ENCODE measurements at regions not wholly inside any gene's neighbourhood (a gene's known extent, or its start where the extent isn't known, plus 50 kb on each side); places are given as distances from the start of the nearest gene placed in this dataset.

DNA sequence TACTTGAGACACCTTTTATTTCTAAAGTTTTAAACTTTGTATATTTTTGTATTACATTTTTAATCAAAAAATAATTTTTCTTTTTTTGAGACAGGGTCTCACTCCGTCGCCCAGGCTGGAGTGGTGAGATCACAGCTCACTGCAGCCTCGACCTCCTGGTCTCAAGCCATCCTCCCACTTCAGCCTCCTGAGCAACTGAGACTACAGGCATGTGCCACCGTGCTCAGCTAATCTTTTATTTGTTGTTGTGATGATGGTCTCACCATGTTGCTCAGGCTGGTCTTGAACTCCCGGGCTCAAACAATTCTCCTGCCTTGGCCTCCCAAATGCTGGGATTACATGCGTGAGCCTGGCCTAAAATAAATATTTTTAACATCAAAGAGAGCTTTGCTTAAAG lies 218.7 kb upstream of the SH3BP4 start:
- DNase-seq (ENCODE audit: low read depth, low spot score), result no peak
- no peak overlapping the region for H3K9ac ChIP-seq (ENCODE audit: insufficient read length, low read depth)
- peaks cover 3% of the 10 kb centered on the region for H3K4me1 ChIP-seq (ENCODE audit: insufficient read depth, insufficient read length)
- H3K9me3 ChIP-seq (ENCODE audit: insufficient read depth, low read length), result peaks cover 13% of the 10 kb centered on the region
- H3K27me3 ChIP-seq (ENCODE audit: insufficient read depth, insufficient read length), result no peaks in the 10 kb centered on the region
- no peak overlapping the region for H3K4me3 ChIP-seq (ENCODE audit: insufficient read length, low read depth)
- no peaks in the 10 kb centered on the region for H3K36me3 ChIP-seq (ENCODE audit: insufficient read depth, insufficient read length, low read length)
- TF ChIP-seq SUZ12 (IDR thresholded peaks at IDR 0.05; ENCODE audit: extremely low read depth, insufficient read depth, insufficient read length) (no peak), ZNF274 (IDR thresholded peaks at IDR 0.05; ENCODE audit: low read depth, low read length) (no peak), YY1 (IDR thresholded peaks at IDR 0.05; ENCODE audit: insufficient read depth, insufficient read length) (no peak)

DNA sequence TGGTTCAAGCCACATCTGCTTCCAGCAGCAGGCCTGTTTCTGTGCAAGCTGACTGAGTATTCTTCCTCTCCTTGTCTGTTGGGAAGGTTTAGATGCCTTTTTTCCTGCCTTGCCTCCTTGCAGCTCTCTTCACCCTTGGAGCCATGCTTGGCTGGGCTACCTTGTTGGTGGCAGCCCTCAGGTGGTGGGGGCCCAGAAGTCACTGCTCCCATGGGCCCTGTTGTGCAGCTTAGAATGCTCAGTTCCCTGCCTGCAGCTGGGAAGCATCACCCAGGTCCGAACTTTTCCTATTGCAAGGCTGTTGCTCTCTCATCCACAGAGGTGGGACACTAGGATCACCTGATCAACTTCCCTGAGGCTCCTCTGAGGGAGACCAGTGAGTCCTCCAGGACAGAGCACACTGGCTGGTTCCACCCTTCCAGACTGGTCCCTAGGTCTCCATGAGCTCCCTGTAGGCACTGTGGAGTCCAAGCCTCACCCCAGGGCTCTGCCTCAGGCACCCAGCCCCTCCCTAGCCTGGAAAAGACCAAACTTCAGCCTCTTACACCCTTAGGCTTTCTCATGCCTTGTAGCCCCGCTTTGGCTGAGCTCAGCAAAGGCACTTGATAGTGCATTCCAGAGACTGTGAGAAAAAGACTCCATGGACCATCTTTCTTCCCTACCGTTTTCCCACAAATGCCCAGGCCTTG lies 219.3 kb upstream of the SH3BP4 start:
- DNase-seq (ENCODE audit: low read depth, low spot score), result no peak
- H3K36me3 ChIP-seq (ENCODE audit: insufficient read depth, insufficient read length, low read length), result no peaks in the 10 kb centered on the region
- H3K4me1 ChIP-seq (ENCODE audit: insufficient read depth, insufficient read length), result no peaks in the 10 kb centered on the region
- TF ChIP-seq ZNF274 (IDR thresholded peaks at IDR 0.05; ENCODE audit: low read depth, low read length), result no peak
- no peak overlapping the region for H3K4me3 ChIP-seq (ENCODE audit: insufficient read length, low read depth)
- H3K9ac ChIP-seq (ENCODE audit: insufficient read length, low read depth), result no peak overlapping the region
- peaks cover 13% of the 10 kb centered on the region for H3K9me3 ChIP-seq (ENCODE audit: insufficient read depth, low read length)
- H3K27me3 ChIP-seq (ENCODE audit: insufficient read depth, insufficient read length), result no peaks in the 10 kb centered on the region

DNA sequence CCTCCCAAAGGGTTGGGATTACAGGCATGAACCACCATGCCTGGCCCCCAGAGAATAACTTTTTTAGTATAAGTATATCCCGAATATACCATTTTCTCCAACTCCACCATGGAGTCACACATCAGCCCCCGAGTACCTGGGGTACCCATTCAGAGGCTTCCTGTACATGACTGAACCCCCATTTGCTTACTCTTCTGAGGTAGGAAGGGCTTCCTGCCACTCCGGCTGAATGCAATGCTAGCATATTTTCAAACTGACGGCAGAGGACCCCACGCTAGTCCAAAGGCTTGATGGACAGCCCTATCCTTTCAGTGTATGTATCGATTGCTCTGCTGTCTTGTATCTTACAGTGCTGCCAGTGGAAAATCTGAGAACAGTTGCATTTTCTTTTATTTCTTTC lies 220.6 kb upstream of the SH3BP4 start:
- DNase-seq (ENCODE audit: low read depth, low spot score), result no peak
- no peak for TF ChIP-seq ZNF274 (IDR thresholded peaks at IDR 0.05; ENCODE audit: low read depth, low read length)
- no peak for TF ChIP-seq YY1 (IDR thresholded peaks at IDR 0.05; ENCODE audit: insufficient read depth, insufficient read length)
- no peak for TF ChIP-seq SUZ12 (IDR thresholded peaks at IDR 0.05; ENCODE audit: extremely low read depth, insufficient read depth, insufficient read length)
- H3K9me3 ChIP-seq (ENCODE audit: insufficient read depth, low read length), result peaks cover 13% of the 10 kb centered on the region
- H3K4me1 ChIP-seq (ENCODE audit: insufficient read depth, insufficient read length), result no peaks in the 10 kb centered on the region
- H3K27me3 ChIP-seq (ENCODE audit: insufficient read depth, insufficient read length), result no peaks in the 10 kb centered on the region
- H3K9ac ChIP-seq (ENCODE audit: insufficient read length, low read depth), result no peak overlapping the region
- no peak overlapping the region for H3K4me3 ChIP-seq (ENCODE audit: insufficient read length, low read depth)
- H3K36me3 ChIP-seq (ENCODE audit: insufficient read depth, insufficient read length, low read length), result no peaks in the 10 kb centered on the region

- no peak for DNase-seq (ENCODE audit: low read depth, low spot score)
- H3K36me3 ChIP-seq (ENCODE audit: insufficient read depth, insufficient read length, low read length), result no peaks in the 10 kb centered on the region
- H3K4me1 ChIP-seq (ENCODE audit: insufficient read depth, insufficient read length), result no peaks in the 10 kb centered on the region
- H3K27me3 ChIP-seq (ENCODE audit: insufficient read depth, insufficient read length), result no peaks in the 10 kb centered on the region
- TF ChIP-seq YY1 (IDR thresholded peaks at IDR 0.05; ENCODE audit: insufficient read depth, insufficient read length) (no peak), SUZ12 (IDR thresholded peaks at IDR 0.05; ENCODE audit: extremely low read depth, insufficient read depth, insufficient read length) (no peak), ZNF274 (IDR thresholded peaks at IDR 0.05; ENCODE audit: low read depth, low read length) (no peak)
- no peak overlapping the region for H3K4me3 ChIP-seq (ENCODE audit: insufficient read length, low read depth)
- H3K9me3 ChIP-seq (ENCODE audit: insufficient read depth, low read length), result peaks cover 6% of the 10 kb centered on the region
- no peak overlapping the region for H3K9ac ChIP-seq (ENCODE audit: insufficient read length, low read depth)
Measured at GRCh38 chr2:234730066-234730640, 221.7 kb upstream of the SH3BP4 start.

DNA sequence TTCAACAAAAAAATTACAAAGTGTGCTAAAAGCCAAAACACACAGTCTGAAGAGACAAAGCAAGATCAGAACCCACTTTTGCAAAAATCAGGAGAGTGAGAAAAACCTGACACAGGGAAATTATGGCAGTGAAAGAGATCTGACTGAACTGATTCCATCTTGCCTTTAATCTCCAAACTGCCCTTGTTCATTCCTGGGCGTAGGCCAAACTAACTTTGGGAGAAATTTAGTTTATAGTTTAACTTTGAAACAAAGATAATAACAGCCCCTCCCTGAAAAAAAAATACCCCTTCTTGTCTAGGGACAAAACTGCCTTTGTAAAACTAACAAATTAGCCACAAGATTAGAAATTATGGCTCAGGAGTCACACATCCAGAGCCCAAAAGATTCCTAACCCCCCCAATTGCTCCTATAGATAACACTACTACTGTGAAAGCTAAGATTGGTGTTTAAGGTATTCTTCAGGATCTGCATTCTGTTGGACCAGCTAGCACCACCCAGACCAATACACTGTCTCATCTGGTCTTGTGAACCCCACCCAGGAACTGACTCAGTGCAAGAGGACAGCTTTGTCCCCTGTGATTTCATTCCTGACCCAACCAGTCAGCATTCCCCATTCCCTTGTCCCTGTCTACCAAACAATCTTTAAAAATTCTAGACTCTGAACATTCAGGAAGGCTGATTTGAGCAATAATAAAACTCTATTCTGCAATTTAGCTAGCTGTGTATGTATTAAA lies 226.1 kb upstream of the SH3BP4 start:
- Histone ChIP-seq H3K4me1 (ENCODE audit: insufficient read depth, insufficient read length) (no peaks in the 10 kb centered on the region), H3K36me3 (ENCODE audit: insufficient read depth, insufficient read length, low read length) (no peaks in the 10 kb centered on the region), H3K4me3 (ENCODE audit: insufficient read length, low read depth) (no peak overlapping the region), H3K9ac (ENCODE audit: insufficient read length, low read depth) (no peak overlapping the region), H3K9me3 (ENCODE audit: insufficient read depth, low read length) (no peaks in the 10 kb centered on the region), H3K27me3 (ENCODE audit: insufficient read depth, insufficient read length) (no peaks in the 10 kb centered on the region)
- DNase-seq (ENCODE audit: low read depth, low spot score), result no peak
- no peak for TF ChIP-seq SUZ12 (IDR thresholded peaks at IDR 0.05; ENCODE audit: extremely low read depth, insufficient read depth, insufficient read length)
- no peak for TF ChIP-seq YY1 (IDR thresholded peaks at IDR 0.05; ENCODE audit: insufficient read depth, insufficient read length)
- TF ChIP-seq ZNF274 (IDR thresholded peaks at IDR 0.05; ENCODE audit: low read depth, low read length), result no peak

DNA sequence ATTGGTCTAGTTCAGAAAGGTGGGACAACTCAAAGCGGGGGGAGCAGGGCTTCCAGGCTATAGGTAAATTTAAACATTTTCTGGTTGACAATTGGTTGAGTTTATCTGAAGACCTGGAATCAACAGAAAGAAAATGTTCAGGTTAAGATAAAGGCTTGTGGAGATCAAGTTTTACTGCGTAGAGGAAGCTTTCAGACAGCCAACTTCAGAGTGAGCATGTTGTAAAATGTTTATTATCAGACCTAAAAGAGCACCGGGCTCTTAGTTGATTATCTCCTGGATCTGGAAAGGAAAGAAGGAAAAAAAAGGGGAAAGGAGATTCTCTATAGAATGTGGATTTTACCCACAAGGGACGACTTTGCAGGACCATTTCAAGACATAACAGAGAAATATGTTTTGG lies 227.0 kb upstream of the SH3BP4 start:
- peaks cover under 1% of the 10 kb centered on the region for H3K4me1 ChIP-seq (ENCODE audit: insufficient read depth, insufficient read length)
- TF ChIP-seq ZNF274 (IDR thresholded peaks at IDR 0.05; ENCODE audit: low read depth, low read length) (no peak), SUZ12 (IDR thresholded peaks at IDR 0.05; ENCODE audit: extremely low read depth, insufficient read depth, insufficient read length) (no peak), YY1 (IDR thresholded peaks at IDR 0.05; ENCODE audit: insufficient read depth, insufficient read length) (no peak)
- no peak overlapping the region for H3K4me3 ChIP-seq (ENCODE audit: insufficient read length, low read depth)
- no peaks in the 10 kb centered on the region for H3K36me3 ChIP-seq (ENCODE audit: insufficient read depth, insufficient read length, low read length)
- DNase-seq (ENCODE audit: low read depth, low spot score), result no peak
- no peaks in the 10 kb centered on the region for H3K27me3 ChIP-seq (ENCODE audit: insufficient read depth, insufficient read length)
- no peaks in the 10 kb centered on the region for H3K9me3 ChIP-seq (ENCODE audit: insufficient read depth, low read length)
- H3K9ac ChIP-seq (ENCODE audit: insufficient read length, low read depth), result no peak overlapping the region

DNA sequence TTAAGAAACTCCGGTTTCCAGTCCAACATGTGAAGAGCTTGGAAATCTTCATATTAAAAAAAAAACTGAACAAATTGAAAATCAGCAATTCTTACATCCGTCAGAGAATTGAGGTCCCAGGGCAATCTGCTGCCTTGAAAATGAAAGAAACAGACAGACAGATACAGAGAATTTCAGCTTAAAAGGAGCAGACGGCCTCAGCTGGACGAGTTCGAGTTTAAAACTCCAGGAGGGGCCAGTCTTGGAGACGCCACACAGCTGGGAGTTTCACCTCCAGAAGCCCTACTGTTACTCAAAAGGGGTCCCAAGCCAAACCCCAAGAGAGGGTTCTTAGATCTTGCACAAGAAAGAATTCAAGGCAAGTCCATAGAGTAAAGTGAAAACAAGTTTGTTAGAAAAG lies 226.5 kb upstream of the ARL4C start:
- H3K9me3 ChIP-seq (ENCODE audit: insufficient read depth, low read length), result no peaks in the 10 kb centered on the region
- H3K36me3 ChIP-seq (ENCODE audit: insufficient read depth, insufficient read length, low read length), result no peaks in the 10 kb centered on the region
- no peak overlapping the region for H3K9ac ChIP-seq (ENCODE audit: insufficient read length, low read depth)
- H3K4me1 ChIP-seq (ENCODE audit: insufficient read depth, insufficient read length), result peaks cover 4% of the 10 kb centered on the region
- H3K27me3 ChIP-seq (ENCODE audit: insufficient read depth, insufficient read length), result no peaks in the 10 kb centered on the region
- TF ChIP-seq ZNF274 (IDR thresholded peaks at IDR 0.05; ENCODE audit: low read depth, low read length) (no peak), SUZ12 (IDR thresholded peaks at IDR 0.05; ENCODE audit: extremely low read depth, insufficient read depth, insufficient read length) (no peak), YY1 (IDR thresholded peaks at IDR 0.05; ENCODE audit: insufficient read depth, insufficient read length) (no peak)
- no peak overlapping the region for H3K4me3 ChIP-seq (ENCODE audit: insufficient read length, low read depth)
- DNase-seq (ENCODE audit: low read depth, low spot score), result no peak

All from NT2/D1 (cell line).